CD14-positive monocyte (primary cell): ENCODE measurements at regions not wholly inside any gene's neighbourhood (a gene's known extent, or its start where the extent isn't known, plus 50 kb on each side); places are given as distances from the start of the nearest gene placed in this dataset.

ENCODE experiments used
- DNase-seq, 3 donors: peaks; one replicate each; pipeline ENCODE4 v3.0.0-alpha.2; 2011 to 2022
- H2AFZ ChIP-seq: 2 replicates; pipeline ENCODE4 v1.6.0; 2012; ENCODE audit warnings: mild to moderate bottlenecking, low read depth, low read length, inconsistent platforms; ENCODE audit not compliant: insufficient read depth, poor library complexity, severe bottlenecking
- H3K27ac ChIP-seq, 2 donors: 1 replicate in 1 of 2; 2 replicates in 1 of 2; pipeline ENCODE4 v1.5.1; 2012 to 2013; ENCODE audit warnings: low read length in 2 of 2, control low read depth in 1 of 2, inconsistent platforms in 1 of 2, low read depth in 1 of 2, mild to moderate bottlenecking in 1 of 2
- H3K27me3 ChIP-seq, 2 donors: one replicate each; pipeline versions ENCODE4 v1.6.0 to v1.6.1; 2011 to 2013; ENCODE audit warnings: low read length in 2 of 2; ENCODE audit not compliant: control insufficient read depth in 2 of 2, insufficient read depth in 2 of 2
- H3K36me3 ChIP-seq, 2 donors: replicated peaks in 1 of 2; 1 replicate in 1 of 2; 2 replicates in 1 of 2; pipeline versions ENCODE4 v1.5.1 to v1.6.1; 2012 to 2013; ENCODE audit warnings: low read length in 2 of 2, control low read depth in 1 of 2, inconsistent platforms in 1 of 2, mild to moderate bottlenecking in 1 of 2; ENCODE audit not compliant: insufficient read depth in 2 of 2, control insufficient read depth in 1 of 2
- H3K4me1 ChIP-seq, 2 donors: 1 replicate in 1 of 2; 2 replicates in 1 of 2; pipeline versions ENCODE4 v1.5.1 to v1.6.1; 2012 to 2013; ENCODE audit warnings: low read length in 2 of 2, control low read depth in 1 of 2, inconsistent platforms in 1 of 2, mild to moderate bottlenecking in 1 of 2, moderate library complexity in 1 of 2; ENCODE audit not compliant: insufficient read depth in 2 of 2, control insufficient read depth in 1 of 2
- H3K4me2 ChIP-seq: replicated peaks from 2 replicates; pipeline ENCODE3; 2012; ENCODE audit warnings: low read length, moderate library complexity, mild to moderate bottlenecking; ENCODE audit not compliant: poor library complexity, severe bottlenecking; ENCODE audit errors: extremely low read depth
- H3K4me3 ChIP-seq, 3 experiments: fragments of 200-600 bp in 1 of 3; sonication (generic) in 1 of 3; replicated peaks in 1 of 3; 1 replicate in 2 of 3; 2 replicates in 1 of 3; pipeline ENCODE4 v1.5.1; 2011 to 2013; ENCODE audit warnings: low read length in 3 of 3, mild to moderate bottlenecking in 3 of 3, control low read depth in 2 of 3, low read depth in 2 of 3, inconsistent platforms in 1 of 3, moderate library complexity in 1 of 3
- H3K79me2 ChIP-seq: 2 replicates; pipeline ENCODE4 v1.6.0; 2012; ENCODE audit warnings: mild to moderate bottlenecking, control low read depth, inconsistent platforms, low read length, moderate library complexity; ENCODE audit not compliant: insufficient read depth
- H3K9ac ChIP-seq: 2 replicates; pipeline ENCODE4 v1.6.0; 2017; ENCODE audit warnings: low read length, mild to moderate bottlenecking; ENCODE audit not compliant: insufficient read depth, poor library complexity, severe bottlenecking
- H3K9me3 ChIP-seq, 2 donors: replicated peaks in 1 of 2; 1 replicate in 1 of 2; 2 replicates in 1 of 2; pipeline versions ENCODE4 v1.5.1 to v1.6.1; 2012 to 2013; ENCODE audit warnings: low read length in 2 of 2, control low read depth in 1 of 2; ENCODE audit not compliant: control insufficient read depth in 1 of 2, insufficient read depth in 1 of 2
- H4K20me1 ChIP-seq: 2 replicates; pipeline ENCODE4 v1.6.0; 2012; ENCODE audit warnings: mild to moderate bottlenecking, low read length, control low read depth, moderate library complexity; ENCODE audit not compliant: insufficient read depth
- H3K27ac Mint-ChIP-seq, 7 donors: one replicate each; pipeline ENCODE4 v1.8.0; 2020; ENCODE audit warnings: mild to moderate bottlenecking in 7 of 7, mixed read lengths in 7 of 7, moderate library complexity in 6 of 7, inconsistent platforms in 2 of 7
- H3K27me3 Mint-ChIP-seq, 3 donors: one replicate each; pipeline ENCODE4 v1.8.0; 2021 to 2022; ENCODE audit warnings: low read depth in 3 of 3, mild to moderate bottlenecking in 3 of 3, mixed read lengths in 3 of 3, moderate library complexity in 3 of 3, inconsistent platforms in 1 of 3
- H3K36me3 Mint-ChIP-seq, 2 donors: one replicate each; pipeline ENCODE4 v1.8.0; 2020; ENCODE audit warnings: mixed read lengths in 2 of 2, inconsistent platforms in 1 of 2, mild to moderate bottlenecking in 1 of 2
- H3K4me1 Mint-ChIP-seq: one replicate; pipeline ENCODE4 v1.8.0; 2020; ENCODE audit warnings: mild to moderate bottlenecking, mixed read lengths
- H3K4me3 Mint-ChIP-seq, 2 donors: one replicate each; pipeline ENCODE4 v1.8.0; 2020; ENCODE audit warnings: mild to moderate bottlenecking in 2 of 2, mixed read lengths in 2 of 2, moderate library complexity in 1 of 2
- H3K9me3 Mint-ChIP-seq, 7 donors: one replicate each; pipeline ENCODE4 v1.8.0; 2020 to 2022; ENCODE audit warnings: mixed read lengths in 7 of 7, mild to moderate bottlenecking in 6 of 7, moderate library complexity in 6 of 7, inconsistent platforms in 2 of 7
- WGBS: methylation state at CpG from one replicate; pipeline ENCODE4 v1.1.5; 2013; ENCODE audit warnings: missing lambda C conversion rate; ENCODE audit not compliant: insufficient coverage; 5-methylcytosine and 5-hydroxymethylcytosine counted together
- intact Hi-C, 2 donors: fragments of 100-400 bp; cut with micrococcal nuclease; formaldehyde crosslinking; loops; one replicate each; pipeline versions ENCODE4 v1.15.0 to v1.15.1; 2023
- TF ChIP-seq, protein P1 (sequence below): fragments of 200-600 bp; IDR thresholded peaks from one replicate; pipeline ENCODE4 v1.8.0; 2022; ENCODE audit warnings: antibody characterized with exemption, mild to moderate bottlenecking

- TF ChIP-seq, protein P1, sequence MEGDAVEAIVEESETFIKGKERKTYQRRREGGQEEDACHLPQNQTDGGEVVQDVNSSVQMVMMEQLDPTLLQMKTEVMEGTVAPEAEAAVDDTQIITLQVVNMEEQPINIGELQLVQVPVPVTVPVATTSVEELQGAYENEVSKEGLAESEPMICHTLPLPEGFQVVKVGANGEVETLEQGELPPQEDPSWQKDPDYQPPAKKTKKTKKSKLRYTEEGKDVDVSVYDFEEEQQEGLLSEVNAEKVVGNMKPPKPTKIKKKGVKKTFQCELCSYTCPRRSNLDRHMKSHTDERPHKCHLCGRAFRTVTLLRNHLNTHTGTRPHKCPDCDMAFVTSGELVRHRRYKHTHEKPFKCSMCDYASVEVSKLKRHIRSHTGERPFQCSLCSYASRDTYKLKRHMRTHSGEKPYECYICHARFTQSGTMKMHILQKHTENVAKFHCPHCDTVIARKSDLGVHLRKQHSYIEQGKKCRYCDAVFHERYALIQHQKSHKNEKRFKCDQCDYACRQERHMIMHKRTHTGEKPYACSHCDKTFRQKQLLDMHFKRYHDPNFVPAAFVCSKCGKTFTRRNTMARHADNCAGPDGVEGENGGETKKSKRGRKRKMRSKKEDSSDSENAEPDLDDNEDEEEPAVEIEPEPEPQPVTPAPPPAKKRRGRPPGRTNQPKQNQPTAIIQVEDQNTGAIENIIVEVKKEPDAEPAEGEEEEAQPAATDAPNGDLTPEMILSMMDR: no peak
- DNase-seq: peak in 2 of 3 donors; percentile 43 to 50
- H4K20me1 ChIP-seq: no peaks in the 10 kb centered on the region
- H3K4me2 ChIP-seq: peak overlapping the region; percentile 23
- H3K27me3 ChIP-seq: no peaks in the 10 kb centered on the region
- peak overlapping the region in 1 of 2 donors; percentile 76 for H3K4me3 Mint-ChIP-seq
- H2AFZ ChIP-seq: no peak overlapping the region
- peak overlapping the region; percentile 55 to 84 for H3K27ac ChIP-seq
- H3K9me3 Mint-ChIP-seq: peaks cover 0 to 3% (median 0%) of the 10 kb centered on the region in 7 donors
- H3K36me3 ChIP-seq: no peaks in the 10 kb centered on the region
- intact Hi-C loops: no loop called here
- H3K27ac Mint-ChIP-seq: peak overlapping the region; percentile 83 to 96 (median 93)
- peaks cover 4% of the 10 kb centered on the region for H3K79me2 ChIP-seq
- 50% methylated on average over 1 of the region's 1 CpG for WGBS
- peak overlapping the region in 1 of 3 experiments; percentile 14 for H3K4me3 ChIP-seq
- H3K4me1 ChIP-seq: peaks cover 71 to 74% of the 10 kb centered on the region in 2 donors
- H3K4me1 Mint-ChIP-seq: peaks cover 64% of the 10 kb centered on the region
- H3K36me3 Mint-ChIP-seq: peaks cover 0 to 2% of the 10 kb centered on the region in 2 donors
- no peak overlapping the region for H3K9ac ChIP-seq
- no peaks in the 10 kb centered on the region for H3K27me3 Mint-ChIP-seq
- no peaks in the 10 kb centered on the region for H3K9me3 ChIP-seq
Measured at GRCh38 chr3:171970301-171970788, 69.0 kb upstream of the FNDC3B start.

DNA sequence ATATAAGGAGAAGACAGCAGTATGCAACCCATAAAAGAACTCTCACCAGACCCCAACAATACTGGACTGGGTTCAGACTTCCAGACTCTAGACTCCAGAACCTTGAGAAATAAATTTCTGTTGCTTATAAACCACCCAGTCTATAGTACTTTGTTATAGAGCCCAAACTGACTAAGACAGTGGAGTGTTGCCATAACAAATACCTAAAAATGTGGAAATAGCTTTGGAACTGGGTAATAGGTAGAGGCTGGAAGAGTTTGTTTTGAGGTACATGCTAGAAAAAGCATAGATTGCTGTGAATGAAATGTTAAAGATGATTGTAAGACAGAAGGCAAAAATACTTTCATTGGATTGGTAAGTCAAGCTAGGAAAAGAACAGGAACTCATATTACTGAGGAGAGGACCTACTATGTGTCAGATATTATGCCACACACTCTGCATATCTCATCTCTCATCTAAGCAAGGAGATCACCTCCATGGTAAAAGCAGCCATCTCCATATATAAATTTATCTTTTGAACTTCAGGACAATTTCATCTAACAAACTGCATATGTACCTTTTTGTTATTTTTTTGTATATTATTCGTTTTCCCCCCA lies 67.4 kb upstream of the FNDC3B start:
- Histone ChIP-seq H3K27me3 (no peaks in the 10 kb centered on the region), H3K36me3 (no peaks in the 10 kb centered on the region), H3K9me3 (no peaks in the 10 kb centered on the region), H3K79me2 (peaks cover 4% of the 10 kb centered on the region), H4K20me1 (no peaks in the 10 kb centered on the region), H3K4me1 (peaks cover 74 to 75% of the 10 kb centered on the region in 2 donors), H3K4me3 (no peak overlapping the region), H3K4me2 (no peak overlapping the region), H3K27ac (peak overlapping the region in 1 of 2 donors; percentile 84), H3K9ac (no peak overlapping the region), H2AFZ (no peak overlapping the region)
- Mint-ChIP-seq H3K4me3 (no peak overlapping the region), H3K27me3 (no peaks in the 10 kb centered on the region), H3K27ac (peak overlapping the region in 2 of 7 donors; percentile 25 to 83), H3K9me3 (peaks cover 0 to 3% (median 0%) of the 10 kb centered on the region in 7 donors), H3K36me3 (peaks cover 0 to 2% of the 10 kb centered on the region in 2 donors), H3K4me1 (peaks cover 53% of the 10 kb centered on the region)
- intact Hi-C loops: no loop called here
- no peak for DNase-seq
- TF ChIP-seq, protein P1: no peak
- WGBS: no CpG with 5 or more reads among the region's 1 CpG
